ENCODE measurements at regions not wholly inside any gene's neighbourhood (a gene's known extent, or its start where the extent isn't known, plus 50 kb on each side); places are given as distances from the start of the nearest gene placed in this dataset.

DNA sequence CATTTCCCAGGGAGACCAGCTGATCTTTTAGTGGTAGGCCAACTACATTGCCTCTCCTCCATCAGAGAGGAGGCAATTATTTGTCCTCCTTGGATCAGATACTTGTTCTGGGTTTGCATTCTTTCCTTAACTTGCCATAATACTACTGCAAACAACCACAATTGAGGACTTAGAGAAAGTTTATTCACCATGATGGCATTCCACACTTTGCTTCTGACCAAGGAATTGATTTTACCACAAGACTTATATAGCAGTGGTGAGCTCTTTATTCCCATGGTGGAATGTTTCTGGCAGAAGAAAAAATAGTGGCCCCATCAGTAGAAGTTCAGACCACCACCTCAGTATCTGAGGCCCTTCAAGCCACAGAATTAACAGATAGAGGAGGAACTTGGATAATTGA lies 123.9 kb upstream of the PPP3CA start:
- ATAC-seq (no peak), DNase-seq (ENCODE audit: low read depth, low spot score) (no peak)
- ChIA-PET POLR2A (no interaction called here), CTCF (no interaction called here)
- intact Hi-C loops (cut with micrococcal nuclease; ENCODE audit: unreplicated experiment) = no loop called here
- TF ChIP-seq REST (IDR thresholded peaks at IDR 0.05; ENCODE audit: insufficient read depth in 1 of 2, low read depth in 2 of 2, low read length in 1 of 2) (no peak), TCF7L2 (IDR thresholded peaks at IDR 0.05; ENCODE audit: low read depth, low read length) (no peak), SIN3A (IDR thresholded peaks at IDR 0.05; ENCODE audit: borderline replicate concordance, insufficient read depth, low read depth, low read length) (no peak), POLR2AphosphoS5 (IDR thresholded peaks at IDR 0.05; ENCODE audit: low read depth, low read length) (no peak)
- TF ChIP-seq, protein P1, sequence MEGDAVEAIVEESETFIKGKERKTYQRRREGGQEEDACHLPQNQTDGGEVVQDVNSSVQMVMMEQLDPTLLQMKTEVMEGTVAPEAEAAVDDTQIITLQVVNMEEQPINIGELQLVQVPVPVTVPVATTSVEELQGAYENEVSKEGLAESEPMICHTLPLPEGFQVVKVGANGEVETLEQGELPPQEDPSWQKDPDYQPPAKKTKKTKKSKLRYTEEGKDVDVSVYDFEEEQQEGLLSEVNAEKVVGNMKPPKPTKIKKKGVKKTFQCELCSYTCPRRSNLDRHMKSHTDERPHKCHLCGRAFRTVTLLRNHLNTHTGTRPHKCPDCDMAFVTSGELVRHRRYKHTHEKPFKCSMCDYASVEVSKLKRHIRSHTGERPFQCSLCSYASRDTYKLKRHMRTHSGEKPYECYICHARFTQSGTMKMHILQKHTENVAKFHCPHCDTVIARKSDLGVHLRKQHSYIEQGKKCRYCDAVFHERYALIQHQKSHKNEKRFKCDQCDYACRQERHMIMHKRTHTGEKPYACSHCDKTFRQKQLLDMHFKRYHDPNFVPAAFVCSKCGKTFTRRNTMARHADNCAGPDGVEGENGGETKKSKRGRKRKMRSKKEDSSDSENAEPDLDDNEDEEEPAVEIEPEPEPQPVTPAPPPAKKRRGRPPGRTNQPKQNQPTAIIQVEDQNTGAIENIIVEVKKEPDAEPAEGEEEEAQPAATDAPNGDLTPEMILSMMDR (IDR thresholded peaks at IDR 0.05) = no peak
- no peaks in the 10 kb centered on the region for H3K27me3 ChIP-seq (ENCODE audit: control insufficient read depth, insufficient read depth, low read length)
- H3K9me3 ChIP-seq (ENCODE audit: control insufficient read depth, insufficient read depth, low read depth, low read length) = no peaks in the 10 kb centered on the region
- H3K36me3 ChIP-seq (ENCODE audit: control insufficient read depth, insufficient read depth, low read length) = no peaks in the 10 kb centered on the region
- no peak overlapping the region for H3K4me3 ChIP-seq (ENCODE audit: low read depth in 2 of 2, low read length in 2 of 2)
- in situ Hi-C loops (cut with HindIII; ENCODE audit: low pct_unique_long_range_greater_than_20kb, low sequenced_read_pairs) = no loop called here
- no peaks in the 10 kb centered on the region for H3K4me1 ChIP-seq (ENCODE audit: control insufficient read depth, insufficient read depth, low read length)
- H3K27ac ChIP-seq (ENCODE audit: low read length) = no peak overlapping the region
- BruUV-seq (replicated peaks) = no TSS peak

DNA sequence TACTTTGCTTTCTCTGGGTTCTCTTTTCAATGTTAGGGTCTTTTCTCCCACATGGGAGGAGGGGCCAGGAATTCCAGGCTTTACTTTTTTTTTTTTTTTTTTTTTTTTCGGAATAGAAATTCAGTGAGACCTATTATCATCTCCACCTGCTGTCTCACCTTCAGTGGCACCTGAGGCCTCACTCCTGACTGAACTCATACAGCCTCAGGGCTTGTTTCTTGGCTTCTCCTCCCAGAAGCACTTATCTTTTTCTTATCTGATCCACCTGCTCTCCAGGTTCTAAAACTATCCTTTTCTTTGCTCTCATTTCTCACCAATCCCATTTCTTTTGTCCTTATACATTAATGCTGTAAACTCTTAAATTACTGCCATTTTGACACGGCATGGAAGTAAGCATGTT lies 117.3 kb upstream of the PPP3CA start:
- intact Hi-C loops (cut with micrococcal nuclease; ENCODE audit: unreplicated experiment) = no loop called here
- Histone ChIP-seq H3K27me3 (ENCODE audit: control insufficient read depth, insufficient read depth, low read length) (no peaks in the 10 kb centered on the region), H3K4me3 (ENCODE audit: low read depth in 2 of 2, low read length in 2 of 2) (no peak overlapping the region), H3K4me1 (ENCODE audit: control insufficient read depth, insufficient read depth, low read length) (no peaks in the 10 kb centered on the region), H3K36me3 (ENCODE audit: control insufficient read depth, insufficient read depth, low read length) (no peaks in the 10 kb centered on the region), H3K27ac (ENCODE audit: low read length) (no peak overlapping the region), H3K9me3 (ENCODE audit: control insufficient read depth, insufficient read depth, low read depth, low read length) (no peaks in the 10 kb centered on the region)
- CTCF ChIA-PET = no interaction called here
- in situ Hi-C loops (cut with HindIII; ENCODE audit: low pct_unique_long_range_greater_than_20kb, low sequenced_read_pairs) = no loop called here
- POLR2A ChIA-PET = no interaction called here
- ATAC-seq = no peak
- BruUV-seq (replicated peaks) = no TSS peak
- TF ChIP-seq, protein P1 (IDR thresholded peaks at IDR 0.05) = no peak
- TF ChIP-seq REST (IDR thresholded peaks at IDR 0.05; ENCODE audit: insufficient read depth in 1 of 2, low read depth in 2 of 2, low read length in 1 of 2) = no peak
- no peak for TF ChIP-seq POLR2AphosphoS5 (IDR thresholded peaks at IDR 0.05; ENCODE audit: low read depth, low read length)
- no peak for TF ChIP-seq TCF7L2 (IDR thresholded peaks at IDR 0.05; ENCODE audit: low read depth, low read length)
- no peak for TF ChIP-seq SIN3A (IDR thresholded peaks at IDR 0.05; ENCODE audit: borderline replicate concordance, insufficient read depth, low read depth, low read length)
- DNase-seq (ENCODE audit: low read depth, low spot score) = no peak
